KG1 (cell line): ENCODE measurements at regions not wholly inside any gene's neighbourhood (a gene's known extent, or its start where the extent isn't known, plus 50 kb on each side); places are given as distances from the start of the nearest gene placed in this dataset.

ENCODE experiments used
- DNase-seq: peaks from one replicate; lab custom pipeline; 2025; lab: John Stamatoyannopoulos, UW

DNA sequence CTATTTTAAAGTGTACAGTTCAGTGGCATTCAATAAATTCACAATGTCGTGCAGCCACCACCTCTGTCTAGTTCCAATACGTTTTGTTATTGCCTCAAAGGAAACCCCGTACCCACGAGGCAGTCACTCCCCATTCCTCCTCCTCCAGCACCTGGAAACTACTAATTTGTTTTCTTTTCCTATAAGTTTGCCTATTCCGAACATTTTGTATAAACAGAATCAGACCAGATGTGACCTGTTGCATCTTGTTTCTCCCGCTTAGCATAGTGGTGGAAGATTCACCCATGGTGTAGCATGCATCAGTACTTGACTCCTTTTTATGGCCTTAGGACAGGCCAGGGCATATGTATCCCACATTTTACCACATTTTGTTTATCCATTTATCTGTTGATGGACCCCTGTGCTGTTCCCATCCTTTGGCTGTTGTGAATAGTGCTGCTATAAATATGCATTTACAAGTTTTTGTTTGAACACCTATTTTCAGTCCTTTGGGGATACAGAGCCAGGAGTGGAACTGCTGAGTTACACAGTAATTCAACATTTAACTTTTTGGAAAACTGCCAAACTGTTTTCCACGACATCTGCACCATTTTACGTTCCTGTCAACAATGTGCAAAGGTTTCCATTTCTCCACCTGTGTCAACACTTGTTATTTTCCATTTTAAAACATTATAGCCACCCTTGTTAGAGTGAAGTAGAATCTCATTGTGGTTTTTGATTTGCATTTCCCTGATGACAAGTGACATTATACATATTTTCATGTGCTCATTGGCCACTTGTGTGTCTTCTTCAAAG lies 57.8 kb upstream of the STX18 start:
- no peak for DNase-seq

DNA sequence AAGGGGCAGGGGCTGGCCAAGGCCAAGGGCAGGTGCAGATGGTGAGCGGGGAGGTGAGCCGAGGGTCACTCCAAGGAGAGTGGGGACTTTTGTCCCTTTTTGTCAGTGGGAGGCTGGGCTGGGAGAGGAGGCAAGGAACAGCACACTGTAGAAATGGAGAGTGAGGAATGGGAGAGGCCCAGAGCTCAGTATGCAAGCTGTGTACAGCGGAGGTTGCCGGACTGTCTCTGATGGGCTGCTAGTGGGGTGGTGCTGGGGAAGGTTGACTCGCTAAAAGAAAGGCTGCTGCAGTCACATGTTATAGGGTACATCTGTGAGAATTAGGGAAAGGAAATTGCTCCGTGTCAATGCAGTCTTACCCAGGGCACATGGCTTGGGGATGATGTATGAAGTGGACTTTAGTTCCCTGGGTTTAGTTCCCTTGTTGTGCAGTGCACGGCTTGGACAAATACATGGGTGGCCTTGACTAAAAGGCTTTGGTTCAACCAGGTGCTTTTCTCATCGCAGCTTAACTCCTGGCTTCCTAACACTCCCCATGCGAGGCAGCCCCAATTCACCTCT lies 57.1 kb upstream of the STX18 start:
- DNase-seq: no peak

DNA sequence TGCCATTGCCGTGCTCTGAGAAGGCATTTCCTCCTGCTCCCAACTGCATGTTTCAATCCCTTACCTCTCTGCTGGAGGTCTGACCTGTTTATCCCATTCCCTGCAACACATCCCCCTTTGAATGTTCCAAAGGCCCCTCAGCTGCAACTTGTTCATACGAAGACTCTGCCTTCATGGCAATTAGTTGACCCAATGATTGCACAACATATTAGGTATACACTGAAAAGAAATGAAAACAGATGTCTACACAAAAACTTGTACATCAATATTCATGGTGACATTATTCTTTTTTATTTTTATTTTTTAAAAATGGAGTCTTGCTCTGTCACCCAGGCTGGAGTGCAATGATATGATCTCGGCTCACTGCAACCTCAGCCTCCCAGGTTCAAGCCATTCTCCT lies 54.9 kb upstream of the STX18 start:
- DNase-seq: no peak

DNA sequence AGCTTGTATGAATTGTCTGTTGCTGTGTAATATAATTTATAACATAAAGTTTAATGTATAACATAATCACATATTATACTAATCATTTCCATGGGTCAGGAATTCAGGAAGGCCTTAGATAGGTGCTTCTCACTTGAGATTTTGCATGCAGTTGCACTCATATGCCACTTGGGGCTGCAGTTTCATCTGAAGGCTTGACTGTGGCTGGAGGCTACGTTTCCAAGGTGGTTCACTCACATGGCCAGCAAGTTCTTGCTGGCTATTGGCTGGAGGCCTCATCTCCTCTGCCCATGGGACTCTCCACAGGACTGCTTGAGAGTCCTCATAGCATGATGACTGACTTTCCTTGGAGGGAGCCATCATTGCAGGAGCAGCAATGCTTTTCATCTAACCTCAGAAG lies 53.4 kb upstream of the STX18 start:
- no peak for DNase-seq

DNA sequence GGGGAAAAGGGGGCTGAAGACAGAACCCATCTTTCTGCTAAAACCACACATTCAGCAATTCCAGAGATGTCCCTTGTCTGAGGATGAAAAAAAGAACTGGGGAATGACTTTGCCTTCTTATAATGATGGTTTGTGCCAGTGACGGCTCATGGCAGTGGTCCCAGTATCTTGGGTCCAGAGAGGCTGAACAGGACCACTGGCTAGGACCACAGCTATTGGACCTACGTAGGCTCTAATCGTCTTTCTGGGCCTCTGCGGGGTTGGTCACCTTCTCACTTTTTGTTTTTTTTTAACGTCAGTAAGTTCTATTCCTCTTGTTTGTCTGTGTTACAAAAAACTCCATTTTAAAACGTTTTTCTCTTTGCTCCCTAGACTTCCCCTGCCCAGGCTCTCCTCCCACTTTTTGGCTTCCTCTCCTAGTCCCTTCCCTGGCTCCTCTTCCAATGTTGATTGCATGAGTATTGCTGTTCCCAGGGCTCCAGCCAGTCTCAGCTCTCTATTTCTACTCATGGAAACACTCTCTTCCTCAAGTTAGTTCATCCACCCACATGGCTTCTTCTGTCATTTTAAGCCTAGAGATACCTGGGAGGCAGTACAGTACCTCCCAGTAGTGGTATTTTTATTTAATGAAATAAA lies 52.6 kb upstream of the STX18 start:
- DNase-seq: no peak

DNA sequence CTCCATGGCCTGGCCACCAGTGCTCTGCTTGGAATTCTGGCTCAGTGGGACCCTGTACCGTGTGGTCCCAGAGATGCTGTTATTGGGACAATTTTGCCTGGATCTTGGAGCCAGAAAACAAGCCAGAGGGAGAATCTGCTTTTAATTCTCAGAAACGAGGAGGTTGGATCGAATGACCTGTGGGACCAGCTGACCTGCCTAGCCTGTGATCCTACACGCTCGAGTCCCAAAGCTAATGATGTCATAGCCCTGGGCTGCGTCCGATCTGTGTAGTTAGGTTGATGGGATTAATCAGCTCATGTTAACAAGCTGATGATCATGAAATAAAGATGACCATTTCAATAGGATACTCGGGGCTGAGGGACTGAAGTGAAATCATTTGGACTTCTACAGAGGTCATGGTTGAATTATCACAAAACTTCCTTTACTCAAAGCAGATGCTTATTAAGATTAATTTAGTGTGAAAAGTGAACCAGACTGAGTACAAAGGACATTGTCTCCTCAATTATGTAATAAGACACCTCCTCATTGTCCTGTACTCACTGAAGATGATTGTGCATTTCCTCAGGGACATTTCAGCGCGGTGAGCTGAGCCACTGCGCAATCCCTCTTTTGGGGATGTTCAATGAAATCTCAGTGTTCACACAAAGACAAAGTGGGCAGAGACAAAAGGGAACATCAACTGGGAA lies 51.9 kb upstream of the STX18 start:
- no peak for DNase-seq

DNA sequence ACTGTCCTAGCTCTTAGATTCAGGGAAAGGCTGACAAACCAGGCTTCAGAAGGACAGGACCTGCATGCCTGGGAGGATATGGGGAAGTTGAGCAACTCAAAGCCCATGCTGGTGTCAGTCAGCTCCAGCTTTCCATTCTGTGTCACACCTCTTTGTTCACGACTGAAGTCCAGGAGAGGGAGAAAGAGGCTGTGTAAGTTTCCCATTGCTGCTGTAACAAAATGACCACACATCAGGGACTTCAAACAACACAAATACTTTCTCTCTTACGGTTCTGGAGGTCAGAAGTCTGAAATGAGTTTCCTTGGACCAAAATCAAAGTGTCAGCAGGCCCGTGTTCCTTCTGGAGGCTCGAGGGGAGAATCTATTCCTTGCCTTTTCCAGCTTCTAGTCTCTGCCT lies 50.6 kb upstream of the STX18 start:
- no peak for DNase-seq
